OCI-LY1 (cell line): ENCODE measurements at regions not wholly inside any gene's neighbourhood (a gene's known extent, or its start where the extent isn't known, plus 50 kb on each side); places are given as distances from the start of the nearest gene placed in this dataset.

ENCODE experiments used
- H2AFZ ChIP-seq: fragments of 200-600 bp; sonication (generic), shearing (Covaris generic); 2 replicates; pipeline ENCODE4 v1.6.0; 2014; ENCODE audit warnings: antibody characterized with exemption, mild to moderate bottlenecking, low read length
- H3F3A ChIP-seq: fragments of 200-600 bp; sonication (generic), shearing (Covaris generic); 2 replicates; pipeline ENCODE4 v1.6.0; 2014; ENCODE audit warnings: mild to moderate bottlenecking, antibody characterized with exemption, low read length, moderate library complexity; ENCODE audit not compliant: insufficient read depth
- H3K27ac ChIP-seq: fragments of 200-600 bp; sonication (generic); 2 replicates; pipeline ENCODE4 v1.5.1; 2014; ENCODE audit warnings: low read length, mixed run types, mild to moderate bottlenecking, low read depth; ENCODE audit not compliant: poor library complexity, severe bottlenecking
- H3K27me3 ChIP-seq: fragments of 200-600 bp; sonication (generic); 2 replicates; pipeline ENCODE4 v1.6.0; 2014; ENCODE audit warnings: antibody characterized with exemption, mild to moderate bottlenecking, low read length, moderate library complexity; ENCODE audit not compliant: insufficient read depth
- H3K36me3 ChIP-seq: fragments of 200-600 bp; sonication (generic); 2 replicates; pipeline ENCODE4 v1.6.1; 2014; ENCODE audit warnings: mild to moderate bottlenecking, antibody characterized with exemption, low read length, moderate library complexity, mixed read lengths; ENCODE audit not compliant: insufficient read depth
- H3K4me1 ChIP-seq: fragments of 200-600 bp; sonication (generic); 2 replicates; pipeline ENCODE4 v1.5.1; 2014; ENCODE audit warnings: mild to moderate bottlenecking, low read length, moderate library complexity; ENCODE audit not compliant: insufficient read depth, severe bottlenecking
- H3K4me2 ChIP-seq: fragments of 200-600 bp; sonication (generic), shearing (Covaris generic); 2 replicates; pipeline ENCODE4 v1.6.1; 2014; ENCODE audit warnings: low read length
- H3K4me3 ChIP-seq: fragments of 200-600 bp; sonication (generic); 2 replicates; pipeline ENCODE4 v1.5.1; 2014; ENCODE audit warnings: low read length, low read depth, mild to moderate bottlenecking, mixed read lengths; ENCODE audit not compliant: poor library complexity, severe bottlenecking
- H3K79me2 ChIP-seq: fragments of 200-600 bp; shearing (Covaris generic); 2 replicates; pipeline ENCODE4 v1.6.1; 2016; ENCODE audit warnings: mixed run types, low read length, mixed read lengths; ENCODE audit not compliant: insufficient read depth
- H3K9ac ChIP-seq: fragments of 200-600 bp; sonication (generic), shearing (Covaris generic); 2 replicates; pipeline ENCODE4 v1.6.1; 2014; ENCODE audit warnings: mild to moderate bottlenecking, low read length, mixed read lengths
- H3K9me2 ChIP-seq: fragments of 200-600 bp; sonication (generic), shearing (Covaris generic); 2 replicates; pipeline ENCODE4 v1.6.1; 2014; ENCODE audit warnings: low read depth, mild to moderate bottlenecking, low read length, mixed read lengths
- H3K9me3 ChIP-seq: fragments of 200-600 bp; shearing (Covaris generic); 2 replicates; pipeline ENCODE4 v1.6.1; 2014; ENCODE audit warnings: low read length, mixed read lengths
- H4K20me1 ChIP-seq: fragments of 200-600 bp; sonication (generic), shearing (Covaris generic); 2 replicates; pipeline ENCODE4 v1.6.0; 2016; ENCODE audit warnings: mild to moderate bottlenecking, low read length; ENCODE audit not compliant: insufficient read depth
- CTCF ChIP-seq: fragments of 200-600 bp; sonication (generic), shearing (Covaris generic); IDR thresholded peaks from 2 replicates; pipeline ENCODE4 v1.5.1; 2017; ENCODE audit warnings: mild to moderate bottlenecking, antibody characterized with exemption, low read length, moderate library complexity, mixed read lengths
- EZH2 ChIP-seq: fragments of 200-600 bp; sonication (generic), shearing (Covaris generic); IDR thresholded peaks from 2 replicates; pipeline ENCODE4 v1.8.0; 2017; ENCODE audit warnings: borderline replicate concordance, mixed run types, mild to moderate bottlenecking, antibody characterized with exemption, low read length, moderate library complexity, mixed read lengths

GRCh38 chr2:9782197-9782719 lies 61.0 kb upstream of the TAF1B start:
- no peak overlapping the region for H2AFZ ChIP-seq
- no peaks in the 10 kb centered on the region for H3K79me2 ChIP-seq
- no peak overlapping the region for H3K9ac ChIP-seq
- no peaks in the 10 kb centered on the region for H3K36me3 ChIP-seq
- peaks cover 13% of the 10 kb centered on the region for H3K4me1 ChIP-seq
- no peaks in the 10 kb centered on the region for H3K9me3 ChIP-seq
- peaks cover 6% of the 10 kb centered on the region; the same call in 1 of the 2 replicates for H3K27me3 ChIP-seq
- no peaks in the 10 kb centered on the region for H3K9me2 ChIP-seq
- no peak overlapping the region for H3K4me2 ChIP-seq
- no peaks in the 10 kb centered on the region for H3F3A ChIP-seq
- no peaks in the 10 kb centered on the region for H4K20me1 ChIP-seq
- TF ChIP-seq EZH2, result no peak
- peak; percentile 15; the same call in 1 of the 2 replicates for TF ChIP-seq CTCF
- H3K27ac ChIP-seq, result no peak overlapping the region
- H3K4me3 ChIP-seq, result no peak overlapping the region

- Histone ChIP-seq H3K4me2 (no peak overlapping the region), H3K27me3 (peaks cover 14% of the 10 kb centered on the region)
Measured at GRCh38 chr2:9789371-9789770, 53.9 kb upstream of the TAF1B start.

GRCh38 chr2:9790702-9791225 lies 52.5 kb upstream of the TAF1B start:
- H2AFZ ChIP-seq, result no peak overlapping the region
- H3K9me3 ChIP-seq, result peaks cover 4% of the 10 kb centered on the region; the same call in 1 of the 2 replicates
- H3K4me1 ChIP-seq, result peaks cover 4% of the 10 kb centered on the region
- no peak for TF ChIP-seq EZH2
- no peak for TF ChIP-seq CTCF
- no peaks in the 10 kb centered on the region for H3K79me2 ChIP-seq
- H3K9me2 ChIP-seq, result no peaks in the 10 kb centered on the region
- no peak overlapping the region for H3K27ac ChIP-seq
- peaks cover 14% of the 10 kb centered on the region for H3K27me3 ChIP-seq
- no peaks in the 10 kb centered on the region for H4K20me1 ChIP-seq
- no peaks in the 10 kb centered on the region; the same call in 1 of the 2 replicates for H3K36me3 ChIP-seq
- H3K4me3 ChIP-seq, result no peak overlapping the region
- H3F3A ChIP-seq, result no peaks in the 10 kb centered on the region
- H3K4me2 ChIP-seq, result no peak overlapping the region
- H3K9ac ChIP-seq, result no peak overlapping the region

More at GRCh38 chr2:9789371-9789770, 53.9 kb upstream of the TAF1B start:
- Histone ChIP-seq H3K27ac (no peak overlapping the region), H3K9ac (no peak overlapping the region), H3K9me3 (peaks cover 4% of the 10 kb centered on the region; the same call in 1 of the 2 replicates), H3K36me3 (no peaks in the 10 kb centered on the region; the same call in 1 of the 2 replicates), H3K4me3 (no peak overlapping the region), H3K4me1 (peaks cover 4% of the 10 kb centered on the region), H2AFZ (no peak overlapping the region), H4K20me1 (no peaks in the 10 kb centered on the region), H3K9me2 (no peaks in the 10 kb centered on the region), H3F3A (no peaks in the 10 kb centered on the region), H3K79me2 (no peaks in the 10 kb centered on the region)
- TF ChIP-seq CTCF, result no peak
- TF ChIP-seq EZH2, result no peak
